CD4-positive, CD25-positive, alpha-beta regulatory T cell (primary cell): ENCODE measurements at regions not wholly inside any gene's neighbourhood (a gene's known extent, or its start where the extent isn't known, plus 50 kb on each side); places are given as distances from the start of the nearest gene placed in this dataset.

ENCODE experiments used
- ATAC-seq, 2 donors: fragments of 150-1000 bp; cut with Tn5 transposase; one replicate each; pipeline ENCODE4 v1.10.0; 2021; ENCODE audit warnings: low read depth in 2 of 2, moderate number of reproducible peaks in 2 of 2, moderate library complexity in 1 of 2
- DNase-seq, 3 donors: peaks; one replicate each; pipeline versions ENCODE4 v3.0.0 to v3.0.0-alpha.2; 2012 to 2022; ENCODE audit warnings: mixed read lengths in 1 of 3
- H3K27ac ChIP-seq: one replicate; pipeline ENCODE4 v1.7.0; 2013; ENCODE audit warnings: mild to moderate bottlenecking, low read length; ENCODE audit not compliant: insufficient read depth, poor library complexity, severe bottlenecking
- H3K27me3 ChIP-seq: one replicate; pipeline ENCODE4 v1.7.0; 2013; ENCODE audit warnings: low read length; ENCODE audit not compliant: control insufficient read depth, insufficient read depth
- H3K36me3 ChIP-seq: one replicate; pipeline ENCODE4 v1.7.0; 2013; ENCODE audit warnings: mild to moderate bottlenecking, low read length, moderate library complexity; ENCODE audit not compliant: control insufficient read depth, insufficient read depth
- H3K4me1 ChIP-seq: 2 replicates; pipeline ENCODE4 v1.7.0; 2013; ENCODE audit warnings: mild to moderate bottlenecking, low read length; ENCODE audit not compliant: insufficient read depth, control insufficient read depth, poor library complexity, severe bottlenecking
- H3K4me3 ChIP-seq: one replicate; pipeline ENCODE4 v1.7.0; 2013; ENCODE audit warnings: low read depth, mild to moderate bottlenecking, low read length, moderate library complexity
- H3K9me3 ChIP-seq, 2 experiments: 1 replicate in 1 of 2; 2 replicates in 1 of 2; pipeline ENCODE4 v1.7.0; 2013; ENCODE audit warnings: low read length in 2 of 2, mild to moderate bottlenecking in 1 of 2, moderate library complexity in 1 of 2; ENCODE audit not compliant: control insufficient read depth in 2 of 2
- H3K27ac Mint-ChIP-seq, 3 donors: one replicate each; pipeline ENCODE4 v1.8.0; 2020 to 2022; ENCODE audit warnings: mild to moderate bottlenecking in 3 of 3, mixed read lengths in 3 of 3, moderate library complexity in 2 of 3
- H3K27me3 Mint-ChIP-seq: one replicate; pipeline ENCODE4 v1.8.0; 2022; ENCODE audit warnings: mild to moderate bottlenecking, mixed read lengths
- H3K36me3 Mint-ChIP-seq: one replicate; pipeline ENCODE4 v1.8.0; 2020; ENCODE audit warnings: mixed read lengths
- H3K4me1 Mint-ChIP-seq, 4 donors: one replicate each; pipeline ENCODE4 v1.8.0; 2020 to 2022; ENCODE audit warnings: mixed read lengths in 4 of 4, mild to moderate bottlenecking in 1 of 4
- H3K4me3 Mint-ChIP-seq, 4 donors: one replicate each; pipeline ENCODE4 v1.8.0; 2020 to 2022; ENCODE audit warnings: mild to moderate bottlenecking in 4 of 4, mixed read lengths in 4 of 4, moderate library complexity in 3 of 4
- H3K9me3 Mint-ChIP-seq, 7 donors: one replicate each; pipeline ENCODE4 v1.8.0; 2020 to 2022; ENCODE audit warnings: mixed read lengths in 7 of 7, mild to moderate bottlenecking in 3 of 7, moderate library complexity in 2 of 7

- Mint-ChIP-seq H3K9me3 (peaks cover 0 to 14% (median 3%) of the 10 kb centered on the region in 7 donors), H3K27ac (no peak overlapping the region), H3K4me3 (no peak overlapping the region), H3K36me3 (no peaks in the 10 kb centered on the region), H3K4me1 (no peaks in the 10 kb centered on the region), H3K27me3 (no peaks in the 10 kb centered on the region)
- Histone ChIP-seq H3K4me1 (no peaks in the 10 kb centered on the region), H3K36me3 (no peaks in the 10 kb centered on the region), H3K4me3 (no peak overlapping the region), H3K27me3 (no peaks in the 10 kb centered on the region), H3K9me3 (no peaks in the 10 kb centered on the region), H3K27ac (no peak overlapping the region)
- DNase-seq (no peak), ATAC-seq (no peak)
Measured at GRCh38 chr11:127393460-127393997, 393.0 kb upstream of the KIRREL3 start.

DNA sequence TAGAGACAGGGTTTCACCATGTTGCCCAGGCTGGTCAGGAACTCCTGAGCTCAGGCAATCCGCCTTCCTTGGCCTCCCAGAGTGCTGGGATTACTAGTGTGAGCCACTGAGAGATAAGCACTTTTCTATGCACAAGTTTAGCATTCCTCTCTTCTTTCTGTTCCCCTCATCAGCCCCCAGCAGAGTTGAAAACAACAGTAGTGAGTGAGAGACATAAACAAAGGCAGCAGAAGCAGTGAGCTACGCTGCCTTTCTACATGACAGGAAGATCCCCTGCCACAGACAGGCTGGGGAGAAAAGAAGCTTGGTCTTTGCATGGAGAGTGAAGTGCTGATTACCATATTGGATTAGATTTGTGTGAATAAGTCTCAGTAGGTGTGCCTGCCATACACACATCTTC lies 392.0 kb upstream of the KIRREL3 start:
- Histone ChIP-seq H3K36me3 (no peaks in the 10 kb centered on the region), H3K27me3 (no peaks in the 10 kb centered on the region), H3K4me1 (no peaks in the 10 kb centered on the region), H3K9me3 (no peaks in the 10 kb centered on the region), H3K27ac (no peak overlapping the region), H3K4me3 (no peak overlapping the region)
- no peaks in the 10 kb centered on the region for H3K27me3 Mint-ChIP-seq
- H3K27ac Mint-ChIP-seq, result no peak overlapping the region
- H3K36me3 Mint-ChIP-seq, result no peaks in the 10 kb centered on the region
- H3K4me1 Mint-ChIP-seq, result no peaks in the 10 kb centered on the region
- peaks cover 0 to 14% (median 3%) of the 10 kb centered on the region in 7 donors for H3K9me3 Mint-ChIP-seq
- DNase-seq (no peak), ATAC-seq (no peak)
- no peak overlapping the region for H3K4me3 Mint-ChIP-seq

GRCh38 chr11:127390465-127390864 lies 389.9 kb upstream of the KIRREL3 start:
- no peak overlapping the region for H3K4me3 ChIP-seq

DNA sequence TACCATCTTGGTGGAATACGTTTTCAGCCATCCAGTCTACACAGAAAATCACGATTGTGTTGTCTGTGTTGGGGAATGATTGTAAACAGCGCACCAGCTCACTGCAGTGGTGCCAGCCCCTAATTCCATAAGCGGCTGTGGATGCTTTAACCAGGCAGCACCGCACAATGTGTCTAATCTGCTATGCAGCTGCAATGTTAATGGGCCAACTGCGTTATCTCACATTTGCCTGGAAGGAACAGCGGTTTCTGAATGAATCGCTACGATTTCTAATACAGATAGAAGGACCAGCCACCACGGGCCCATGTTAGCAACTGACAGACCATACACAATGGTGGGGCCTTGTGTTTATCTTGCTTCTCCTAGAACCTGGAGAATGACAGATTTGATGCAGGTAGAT lies 384.5 kb upstream of the KIRREL3 start:
- no peak overlapping the region for H3K4me3 ChIP-seq
- DNase-seq (no peak), ATAC-seq (no peak)
- no peak overlapping the region for H3K27ac ChIP-seq
- H3K9me3 ChIP-seq, result no peaks in the 10 kb centered on the region
- Mint-ChIP-seq H3K36me3 (no peaks in the 10 kb centered on the region), H3K27me3 (no peaks in the 10 kb centered on the region), H3K4me3 (no peak overlapping the region), H3K4me1 (no peaks in the 10 kb centered on the region), H3K9me3 (peaks cover 0 to 2% (median 0%) of the 10 kb centered on the region in 7 donors), H3K27ac (no peak overlapping the region)
- no peaks in the 10 kb centered on the region for H3K27me3 ChIP-seq
- no peaks in the 10 kb centered on the region for H3K4me1 ChIP-seq
- no peaks in the 10 kb centered on the region for H3K36me3 ChIP-seq

More at GRCh38 chr11:127390465-127390864, 389.9 kb upstream of the KIRREL3 start:
- ATAC-seq, result no peak
- no peaks in the 10 kb centered on the region for H3K4me1 Mint-ChIP-seq
- H3K36me3 Mint-ChIP-seq, result no peaks in the 10 kb centered on the region
- H3K27ac ChIP-seq, result no peak overlapping the region
- no peaks in the 10 kb centered on the region for H3K27me3 Mint-ChIP-seq
- no peaks in the 10 kb centered on the region for H3K9me3 ChIP-seq
- no peak overlapping the region for H3K27ac Mint-ChIP-seq
- H3K36me3 ChIP-seq, result no peaks in the 10 kb centered on the region
- no peaks in the 10 kb centered on the region for H3K27me3 ChIP-seq
- H3K4me3 Mint-ChIP-seq, result no peak overlapping the region
- H3K4me1 ChIP-seq, result no peaks in the 10 kb centered on the region
- H3K9me3 Mint-ChIP-seq, result peaks cover 0 to 14% (median 3%) of the 10 kb centered on the region in 7 donors
- no peak for DNase-seq

- Histone ChIP-seq H3K36me3 (no peaks in the 10 kb centered on the region), H3K27ac (no peak overlapping the region), H3K9me3 (no peaks in the 10 kb centered on the region), H3K27me3 (no peaks in the 10 kb centered on the region), H3K4me3 (no peak overlapping the region), H3K4me1 (no peaks in the 10 kb centered on the region)
- Mint-ChIP-seq H3K4me3 (no peak overlapping the region), H3K4me1 (no peaks in the 10 kb centered on the region), H3K27me3 (no peaks in the 10 kb centered on the region), H3K36me3 (no peaks in the 10 kb centered on the region), H3K27ac (no peak overlapping the region), H3K9me3 (peaks cover 0 to 2% (median 0%) of the 10 kb centered on the region in 7 donors)
- ATAC-seq (no peak), DNase-seq (no peak)
Measured at GRCh38 chr11:127383026-127383425, 382.5 kb upstream of the KIRREL3 start.

- no peaks in the 10 kb centered on the region for H3K9me3 ChIP-seq
- no peak for ATAC-seq
Measured at GRCh38 chr11:127381247-127381646, 380.7 kb upstream of the KIRREL3 start.

DNA sequence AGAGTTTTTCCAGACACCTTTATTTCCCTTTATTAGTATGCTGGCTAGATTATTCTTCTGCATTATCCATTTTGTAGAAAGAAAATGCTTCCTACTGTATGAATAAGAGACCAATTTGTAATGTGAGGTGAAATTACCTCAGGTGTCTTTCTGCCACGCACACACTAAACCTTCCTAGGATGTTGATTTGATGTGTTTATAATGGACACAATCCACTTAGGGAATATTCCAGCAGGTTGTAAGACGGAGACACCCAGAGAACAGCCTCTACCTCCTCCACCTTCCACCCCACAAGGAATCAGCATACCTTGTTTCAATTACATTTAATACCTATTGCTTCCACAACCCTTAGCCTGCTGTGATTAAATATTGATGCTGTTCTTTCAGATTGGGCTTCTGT lies 379.1 kb upstream of the KIRREL3 start:
- Mint-ChIP-seq H3K4me1 (no peaks in the 10 kb centered on the region), H3K9me3 (peaks cover 0 to 5% (median 0%) of the 10 kb centered on the region in 7 donors), H3K36me3 (no peaks in the 10 kb centered on the region), H3K4me3 (no peak overlapping the region), H3K27ac (no peak overlapping the region), H3K27me3 (no peaks in the 10 kb centered on the region)
- H3K4me1 ChIP-seq, result no peaks in the 10 kb centered on the region
- H3K4me3 ChIP-seq, result no peak overlapping the region
- DNase-seq (no peak), ATAC-seq (no peak)
- H3K27me3 ChIP-seq, result no peaks in the 10 kb centered on the region
- H3K9me3 ChIP-seq, result no peaks in the 10 kb centered on the region
- H3K36me3 ChIP-seq, result no peaks in the 10 kb centered on the region
- no peak overlapping the region for H3K27ac ChIP-seq

More at GRCh38 chr11:127381247-127381646, 380.7 kb upstream of the KIRREL3 start:
- peaks cover 0 to 2% (median 0%) of the 10 kb centered on the region in 7 donors for H3K9me3 Mint-ChIP-seq
- Histone ChIP-seq H3K36me3 (no peaks in the 10 kb centered on the region), H3K4me3 (no peak overlapping the region), H3K4me1 (no peaks in the 10 kb centered on the region), H3K27ac (no peak overlapping the region), H3K27me3 (no peaks in the 10 kb centered on the region)
- no peak overlapping the region for H3K4me3 Mint-ChIP-seq
- H3K36me3 Mint-ChIP-seq, result no peaks in the 10 kb centered on the region
- no peaks in the 10 kb centered on the region for H3K27me3 Mint-ChIP-seq
- H3K27ac Mint-ChIP-seq, result no peak overlapping the region
- no peaks in the 10 kb centered on the region for H3K4me1 Mint-ChIP-seq
- DNase-seq, result no peak

DNA sequence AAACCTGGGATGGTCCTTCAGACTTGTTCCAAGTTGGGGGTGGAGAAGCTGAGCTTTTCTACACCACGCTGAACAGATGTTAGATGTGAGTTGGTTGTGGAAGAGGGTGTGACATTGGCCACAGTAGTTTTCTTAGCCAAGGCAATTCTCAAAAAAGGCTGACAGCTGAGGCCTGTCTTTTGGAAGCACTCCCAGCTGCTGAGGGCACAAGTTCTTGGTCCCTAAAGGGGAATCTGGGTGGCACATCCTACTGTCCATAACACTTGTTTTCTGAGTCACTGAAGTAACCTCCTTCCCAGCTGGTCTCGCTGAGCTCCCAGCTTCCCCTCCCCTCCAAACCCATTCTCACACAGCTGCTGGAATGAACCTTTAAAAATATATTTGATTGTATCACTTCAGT lies 375.7 kb upstream of the KIRREL3 start:
- Histone ChIP-seq H3K4me3 (no peak overlapping the region), H3K27me3 (no peaks in the 10 kb centered on the region), H3K27ac (no peak overlapping the region), H3K9me3 (no peaks in the 10 kb centered on the region), H3K36me3 (no peaks in the 10 kb centered on the region), H3K4me1 (no peaks in the 10 kb centered on the region)
- no peak for ATAC-seq
- no peak overlapping the region for H3K4me3 Mint-ChIP-seq
- no peaks in the 10 kb centered on the region for H3K36me3 Mint-ChIP-seq
- no peaks in the 10 kb centered on the region for H3K27me3 Mint-ChIP-seq
- H3K9me3 Mint-ChIP-seq, result peaks cover 0 to 5% (median 0%) of the 10 kb centered on the region in 7 donors
- DNase-seq, result no peak
- no peak overlapping the region for H3K27ac Mint-ChIP-seq
- no peaks in the 10 kb centered on the region for H3K4me1 Mint-ChIP-seq
